H9 (cell line): ENCODE measurements at regions not wholly inside any gene's neighbourhood (a gene's known extent, or its start where the extent isn't known, plus 50 kb on each side); places are given as distances from the start of the nearest gene placed in this dataset.

ENCODE experiments used
- DNase-seq: peaks from one replicate; pipeline ENCODE4 v3.0.0-alpha.2; 2017
- H2AFZ ChIP-seq: one replicate; pipeline ENCODE4 v1.6.1; 2013; ENCODE audit warnings: mild to moderate bottlenecking, low read length, control low read depth, moderate library complexity
- H2AK5ac ChIP-seq: 2 replicates; pipeline ENCODE4 v1.6.1; 2013; ENCODE audit warnings: low read length, control low read depth, mixed read lengths; ENCODE audit not compliant: insufficient read length
- H2BK120ac ChIP-seq: one replicate; pipeline ENCODE4 v1.6.1; 2013; ENCODE audit warnings: low read depth, mild to moderate bottlenecking, low read length, control low read depth, inconsistent platforms; ENCODE audit not compliant: poor library complexity, severe bottlenecking
- H2BK12ac ChIP-seq: 2 replicates; pipeline ENCODE4 v1.6.1; 2013; ENCODE audit warnings: low read length, control low read depth, mixed read lengths, low read depth; ENCODE audit not compliant: insufficient read length
- H2BK15ac ChIP-seq: 2 replicates; pipeline ENCODE4 v1.6.1; 2013; ENCODE audit warnings: low read depth, low read length, control low read depth
- H2BK20ac ChIP-seq: one replicate; pipeline ENCODE4 v1.6.1; 2013; ENCODE audit warnings: low read depth, mild to moderate bottlenecking, low read length, control low read depth, inconsistent platforms; ENCODE audit not compliant: poor library complexity, severe bottlenecking
- H2BK5ac ChIP-seq: 2 replicates; pipeline ENCODE4 v1.6.1; 2013; ENCODE audit warnings: low read length, control low read depth, mixed read lengths; ENCODE audit not compliant: insufficient read length
- H3K14ac ChIP-seq: 2 replicates; pipeline ENCODE4 v1.6.1; 2013; ENCODE audit warnings: low read length, control low read depth; ENCODE audit not compliant: insufficient read depth
- H3K18ac ChIP-seq: 2 replicates; pipeline ENCODE4 v1.6.1; 2013; ENCODE audit warnings: low read depth, mild to moderate bottlenecking, mixed read lengths, low read length, control low read depth; ENCODE audit not compliant: insufficient read length
- H3K23ac ChIP-seq: 2 replicates; pipeline ENCODE4 v1.6.1; 2013; ENCODE audit warnings: low read length, control low read depth, mixed read lengths, low read depth; ENCODE audit not compliant: insufficient read length
- H3K23me2 ChIP-seq: 2 replicates; pipeline ENCODE4 v1.6.1; 2013; ENCODE audit warnings: low read depth, mild to moderate bottlenecking, mixed read lengths, low read length, control low read depth; ENCODE audit not compliant: insufficient read length, poor library complexity, severe bottlenecking
- H3K27ac ChIP-seq: 2 replicates; pipeline ENCODE4 v1.5.1; 2013; ENCODE audit warnings: low read length, control low read depth, mixed read lengths, low read depth; ENCODE audit not compliant: insufficient read length
- H3K27me3 ChIP-seq: 2 replicates; pipeline ENCODE4 v1.6.1; 2013; ENCODE audit warnings: low read length, control low read depth, inconsistent platforms; ENCODE audit not compliant: insufficient read depth
- H3K4ac ChIP-seq: 2 replicates; pipeline ENCODE4 v1.6.1; 2013; ENCODE audit warnings: low read depth, mild to moderate bottlenecking, control low read depth, inconsistent platforms, low read length, moderate library complexity
- H3K4me1 ChIP-seq: 2 replicates; pipeline ENCODE4 v1.6.1; 2013; ENCODE audit warnings: low read length, control low read depth, inconsistent platforms; ENCODE audit not compliant: insufficient read depth
- H3K4me2 ChIP-seq: 2 replicates; pipeline ENCODE4 v1.6.1; 2013; ENCODE audit warnings: low read length, control low read depth, mixed read lengths; ENCODE audit not compliant: insufficient read length, insufficient read depth
- H3K56ac ChIP-seq: 2 replicates; pipeline ENCODE4 v1.6.1; 2013; ENCODE audit warnings: low read depth, mild to moderate bottlenecking, mixed read lengths, low read length, control low read depth; ENCODE audit not compliant: insufficient read length
- H3K79me1 ChIP-seq: 2 replicates; pipeline ENCODE4 v1.6.1; 2013; ENCODE audit warnings: low read depth, mild to moderate bottlenecking, moderate library complexity, low read length, control low read depth, inconsistent platforms; ENCODE audit not compliant: insufficient read depth, poor library complexity, severe bottlenecking
- H3K79me2 ChIP-seq: 2 replicates; pipeline ENCODE4 v1.6.1; 2013; ENCODE audit warnings: low read length, control low read depth, inconsistent platforms; ENCODE audit not compliant: insufficient read depth
- H3K9ac ChIP-seq: 2 replicates; pipeline ENCODE4 v1.6.1; 2013; ENCODE audit warnings: low read length, control low read depth, mixed read lengths; ENCODE audit not compliant: insufficient read length; ENCODE audit errors: extremely low read depth
- H3K9me3 ChIP-seq: one replicate; pipeline ENCODE4 v1.6.1; 2013; ENCODE audit warnings: low read depth, low read length, inconsistent platforms; ENCODE audit not compliant: control insufficient read depth
- H3T11ph ChIP-seq: one replicate; pipeline ENCODE4 v1.6.1; 2013; ENCODE audit warnings: mild to moderate bottlenecking, low read length, control low read depth, inconsistent platforms
- H4K20me1 ChIP-seq: one replicate; pipeline ENCODE4 v1.6.1; 2013; ENCODE audit not compliant: control insufficient read depth, insufficient read length, insufficient read depth
- H4K5ac ChIP-seq: 2 replicates; pipeline ENCODE4 v1.6.1; 2013; ENCODE audit warnings: low read depth, mild to moderate bottlenecking, mixed read lengths, low read length, control low read depth; ENCODE audit not compliant: insufficient read length
- H4K8ac ChIP-seq: replicated peaks from 2 replicates; pipeline ENCODE4 v1.6.1; 2013; ENCODE audit warnings: low read length, control low read depth, mixed read lengths, low read depth; ENCODE audit not compliant: insufficient read length
- H4K91ac ChIP-seq: 2 replicates; pipeline ENCODE4 v1.6.1; 2013; ENCODE audit warnings: low read depth, mild to moderate bottlenecking, moderate library complexity, mixed read lengths, low read length, control low read depth; ENCODE audit not compliant: insufficient read length
- H3K27ac Mint-ChIP-seq, 3 experiments: 2 replicates in 2 of 3; 3 replicates in 1 of 3; pipeline ENCODE4 v1.8.0; 2020 to 2021; ENCODE audit warnings: mixed read lengths in 3 of 3, mild to moderate bottlenecking in 1 of 3, moderate library complexity in 1 of 3
- H3K27me3 Mint-ChIP-seq: 2 replicates; pipeline ENCODE4 v1.8.0; 2021; ENCODE audit warnings: low read depth, mild to moderate bottlenecking, moderate library complexity, mixed read lengths
- H3K36me3 Mint-ChIP-seq, 3 experiments: 2 replicates in 2 of 3; 3 replicates in 1 of 3; pipeline ENCODE4 v1.8.0; 2020 to 2021; ENCODE audit warnings: low read depth in 3 of 3, mixed read lengths in 3 of 3; ENCODE audit not compliant: insufficient read depth in 1 of 3
- H3K4me1 Mint-ChIP-seq, 2 experiments: 2 replicates each; pipeline ENCODE4 v1.8.0; 2020; ENCODE audit warnings: mixed read lengths in 2 of 2
- H3K4me3 Mint-ChIP-seq, 2 experiments: 2 replicates in 1 of 2; 3 replicates in 1 of 2; pipeline ENCODE4 v1.8.0; 2020 to 2021; ENCODE audit warnings: mild to moderate bottlenecking in 2 of 2, mixed read lengths in 2 of 2, moderate library complexity in 1 of 2
- H3K9me3 Mint-ChIP-seq, 2 experiments: 2 replicates in 1 of 2; 3 replicates in 1 of 2; pipeline ENCODE4 v1.8.0; 2020; ENCODE audit warnings: mild to moderate bottlenecking in 2 of 2, mixed read lengths in 2 of 2, moderate library complexity in 1 of 2
- WGBS: extraction: QIAGEN DNeasy Blood & Tissue Kit; methylation state at CpG from one replicate; pipeline ENCODE4 v1.1.7; 2013; ENCODE audit warnings: missing lambda C conversion rate, low lambda C conversion rate, mixed read lengths; ENCODE audit not compliant: insufficient read length; ENCODE audit errors: extremely low coverage; 5-methylcytosine and 5-hydroxymethylcytosine counted together
- TF ChIP-seq, protein P1 (sequence below): fragments of 200-600 bp; sonication (generic); conservative IDR thresholded peaks from 3 replicates; pipeline ENCODE4 v1.8.0; 2021; ENCODE audit warnings: antibody characterized with exemption, mild to moderate bottlenecking

- no peak overlapping the region for H3K14ac ChIP-seq
- H4K20me1 ChIP-seq, result no peaks in the 10 kb centered on the region
- peak; percentile 61 for DNase-seq
- no peak overlapping the region for H2BK15ac ChIP-seq
- WGBS, result no CpG with 5 or more reads among the region's 6 CpGs
- H4K91ac ChIP-seq, result no peak overlapping the region
- H3K27ac Mint-ChIP-seq, result peak overlapping the region in 1 of 3 experiments; percentile 46; a peak in 1 of 7 replicates
- H3K79me2 ChIP-seq, result no peaks in the 10 kb centered on the region
- TF ChIP-seq, protein P1, sequence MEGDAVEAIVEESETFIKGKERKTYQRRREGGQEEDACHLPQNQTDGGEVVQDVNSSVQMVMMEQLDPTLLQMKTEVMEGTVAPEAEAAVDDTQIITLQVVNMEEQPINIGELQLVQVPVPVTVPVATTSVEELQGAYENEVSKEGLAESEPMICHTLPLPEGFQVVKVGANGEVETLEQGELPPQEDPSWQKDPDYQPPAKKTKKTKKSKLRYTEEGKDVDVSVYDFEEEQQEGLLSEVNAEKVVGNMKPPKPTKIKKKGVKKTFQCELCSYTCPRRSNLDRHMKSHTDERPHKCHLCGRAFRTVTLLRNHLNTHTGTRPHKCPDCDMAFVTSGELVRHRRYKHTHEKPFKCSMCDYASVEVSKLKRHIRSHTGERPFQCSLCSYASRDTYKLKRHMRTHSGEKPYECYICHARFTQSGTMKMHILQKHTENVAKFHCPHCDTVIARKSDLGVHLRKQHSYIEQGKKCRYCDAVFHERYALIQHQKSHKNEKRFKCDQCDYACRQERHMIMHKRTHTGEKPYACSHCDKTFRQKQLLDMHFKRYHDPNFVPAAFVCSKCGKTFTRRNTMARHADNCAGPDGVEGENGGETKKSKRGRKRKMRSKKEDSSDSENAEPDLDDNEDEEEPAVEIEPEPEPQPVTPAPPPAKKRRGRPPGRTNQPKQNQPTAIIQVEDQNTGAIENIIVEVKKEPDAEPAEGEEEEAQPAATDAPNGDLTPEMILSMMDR, result peak; percentile 79
- H3K4me1 ChIP-seq, result no peaks in the 10 kb centered on the region
- H2BK12ac ChIP-seq, result no peak overlapping the region
- no peaks in the 10 kb centered on the region for H3K23me2 ChIP-seq
- no peak overlapping the region for H3K9ac ChIP-seq
- no peak overlapping the region for H2BK5ac ChIP-seq
- no peaks in the 10 kb centered on the region for H3K79me1 ChIP-seq
- no peak overlapping the region for H2AFZ ChIP-seq
- no peak overlapping the region for H2AK5ac ChIP-seq
- no peaks in the 10 kb centered on the region for H3K27me3 ChIP-seq
- H3K4ac ChIP-seq, result no peak overlapping the region
- H3K56ac ChIP-seq, result no peak overlapping the region
- H3K18ac ChIP-seq, result no peak overlapping the region
- H3K4me3 Mint-ChIP-seq, result no peak overlapping the region
- H2BK20ac ChIP-seq, result no peak overlapping the region
- no peak overlapping the region for H3T11ph ChIP-seq
- no peak overlapping the region for H3K23ac ChIP-seq
- H3K4me2 ChIP-seq, result no peak overlapping the region
- H3K4me1 Mint-ChIP-seq, result 0 out of 4 replicates have a peak, but pooled peaks cover 0 to 2% of the 10 kb centered on the region in 2 experiments
- no peaks in the 10 kb centered on the region for H3K27me3 Mint-ChIP-seq
- H3K9me3 ChIP-seq, result no peaks in the 10 kb centered on the region
- H3K27ac ChIP-seq, result no peak overlapping the region
- H2BK120ac ChIP-seq, result no peak overlapping the region
- H4K5ac ChIP-seq, result no peak overlapping the region
- H4K8ac ChIP-seq, result no peak overlapping the region
- H3K9me3 Mint-ChIP-seq, result peaks cover 0 to 6% of the 10 kb centered on the region in 2 experiments; a peak in 2 of 5 replicates
- peaks cover 0 to 6% (median 2%) of the 10 kb centered on the region in 3 experiments; a peak in 3 of 7 replicates for H3K36me3 Mint-ChIP-seq
These were observed 1695.3 kb downstream of the BRINP3 start for GRCh38 chr1:188782220-188782841.
